ENCODE measurements at regions not wholly inside any gene's neighbourhood (a gene's known extent, or its start where the extent isn't known, plus 50 kb on each side); places are given as distances from the start of the nearest gene placed in this dataset.

DNA sequence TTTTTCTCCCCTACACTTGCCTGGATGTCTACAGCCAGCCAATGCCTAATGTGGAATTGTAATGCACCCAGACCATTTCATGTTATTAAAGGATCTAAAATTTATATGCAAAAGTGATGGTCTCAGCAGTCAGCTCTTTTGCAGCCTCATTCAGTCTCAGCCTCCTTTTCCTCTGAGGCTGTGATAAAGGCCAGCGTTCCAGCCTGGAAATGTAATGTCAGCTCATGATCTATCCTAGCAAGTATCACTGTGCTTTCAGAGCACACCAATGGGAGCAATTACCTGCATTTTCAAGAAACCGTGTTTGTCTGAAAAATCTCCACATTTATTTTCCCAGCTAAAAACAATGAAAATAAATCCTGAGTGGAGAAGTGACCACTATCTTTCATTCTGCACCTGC lies 274.6 kb downstream of the CDH20 start:
- TF ChIP-seq RAD21 (IDR thresholded peaks at IDR 0.05) (no peak), YY1 (IDR thresholded peaks at IDR 0.05) (no peak), RXRA (IDR thresholded peaks at IDR 0.05) (no peak), SP1 (IDR thresholded peaks at IDR 0.05) (no peak), GABPA (IDR thresholded peaks at IDR 0.05 in 1 of 2, conservative IDR thresholded peaks at IDR 0.05 in 1 of 2) (no peak), EGR1 (IDR thresholded peaks at IDR 0.05; ENCODE audit: low read depth in 2 of 2) (no peak), HNF4A (conservative IDR thresholded peaks at IDR 0.05) (no peak)
- TF ChIP-seq, protein P1, sequence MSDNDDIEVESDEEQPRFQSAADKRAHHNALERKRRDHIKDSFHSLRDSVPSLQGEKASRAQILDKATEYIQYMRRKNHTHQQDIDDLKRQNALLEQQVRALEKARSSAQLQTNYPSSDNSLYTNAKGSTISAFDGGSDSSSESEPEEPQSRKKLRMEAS (IDR thresholded peaks at IDR 0.05): no peak
- TF ChIP-seq, protein P2, sequence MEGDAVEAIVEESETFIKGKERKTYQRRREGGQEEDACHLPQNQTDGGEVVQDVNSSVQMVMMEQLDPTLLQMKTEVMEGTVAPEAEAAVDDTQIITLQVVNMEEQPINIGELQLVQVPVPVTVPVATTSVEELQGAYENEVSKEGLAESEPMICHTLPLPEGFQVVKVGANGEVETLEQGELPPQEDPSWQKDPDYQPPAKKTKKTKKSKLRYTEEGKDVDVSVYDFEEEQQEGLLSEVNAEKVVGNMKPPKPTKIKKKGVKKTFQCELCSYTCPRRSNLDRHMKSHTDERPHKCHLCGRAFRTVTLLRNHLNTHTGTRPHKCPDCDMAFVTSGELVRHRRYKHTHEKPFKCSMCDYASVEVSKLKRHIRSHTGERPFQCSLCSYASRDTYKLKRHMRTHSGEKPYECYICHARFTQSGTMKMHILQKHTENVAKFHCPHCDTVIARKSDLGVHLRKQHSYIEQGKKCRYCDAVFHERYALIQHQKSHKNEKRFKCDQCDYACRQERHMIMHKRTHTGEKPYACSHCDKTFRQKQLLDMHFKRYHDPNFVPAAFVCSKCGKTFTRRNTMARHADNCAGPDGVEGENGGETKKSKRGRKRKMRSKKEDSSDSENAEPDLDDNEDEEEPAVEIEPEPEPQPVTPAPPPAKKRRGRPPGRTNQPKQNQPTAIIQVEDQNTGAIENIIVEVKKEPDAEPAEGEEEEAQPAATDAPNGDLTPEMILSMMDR (IDR thresholded peaks at IDR 0.05; ENCODE audit: low read depth, low read length, missing input control): no peak
- TF ChIP-seq, protein P3, sequence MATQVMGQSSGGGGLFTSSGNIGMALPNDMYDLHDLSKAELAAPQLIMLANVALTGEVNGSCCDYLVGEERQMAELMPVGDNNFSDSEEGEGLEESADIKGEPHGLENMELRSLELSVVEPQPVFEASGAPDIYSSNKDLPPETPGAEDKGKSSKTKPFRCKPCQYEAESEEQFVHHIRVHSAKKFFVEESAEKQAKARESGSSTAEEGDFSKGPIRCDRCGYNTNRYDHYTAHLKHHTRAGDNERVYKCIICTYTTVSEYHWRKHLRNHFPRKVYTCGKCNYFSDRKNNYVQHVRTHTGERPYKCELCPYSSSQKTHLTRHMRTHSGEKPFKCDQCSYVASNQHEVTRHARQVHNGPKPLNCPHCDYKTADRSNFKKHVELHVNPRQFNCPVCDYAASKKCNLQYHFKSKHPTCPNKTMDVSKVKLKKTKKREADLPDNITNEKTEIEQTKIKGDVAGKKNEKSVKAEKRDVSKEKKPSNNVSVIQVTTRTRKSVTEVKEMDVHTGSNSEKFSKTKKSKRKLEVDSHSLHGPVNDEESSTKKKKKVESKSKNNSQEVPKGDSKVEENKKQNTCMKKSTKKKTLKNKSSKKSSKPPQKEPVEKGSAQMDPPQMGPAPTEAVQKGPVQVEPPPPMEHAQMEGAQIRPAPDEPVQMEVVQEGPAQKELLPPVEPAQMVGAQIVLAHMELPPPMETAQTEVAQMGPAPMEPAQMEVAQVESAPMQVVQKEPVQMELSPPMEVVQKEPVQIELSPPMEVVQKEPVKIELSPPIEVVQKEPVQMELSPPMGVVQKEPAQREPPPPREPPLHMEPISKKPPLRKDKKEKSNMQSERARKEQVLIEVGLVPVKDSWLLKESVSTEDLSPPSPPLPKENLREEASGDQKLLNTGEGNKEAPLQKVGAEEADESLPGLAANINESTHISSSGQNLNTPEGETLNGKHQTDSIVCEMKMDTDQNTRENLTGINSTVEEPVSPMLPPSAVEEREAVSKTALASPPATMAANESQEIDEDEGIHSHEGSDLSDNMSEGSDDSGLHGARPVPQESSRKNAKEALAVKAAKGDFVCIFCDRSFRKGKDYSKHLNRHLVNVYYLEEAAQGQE (IDR thresholded peaks at IDR 0.05): no peak
- TF ChIP-seq, protein P4, sequence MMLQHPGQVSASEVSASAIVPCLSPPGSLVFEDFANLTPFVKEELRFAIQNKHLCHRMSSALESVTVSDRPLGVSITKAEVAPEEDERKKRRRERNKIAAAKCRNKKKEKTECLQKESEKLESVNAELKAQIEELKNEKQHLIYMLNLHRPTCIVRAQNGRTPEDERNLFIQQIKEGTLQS (IDR thresholded peaks at IDR 0.05): no peak
- TF ChIP-seq, protein P5, sequence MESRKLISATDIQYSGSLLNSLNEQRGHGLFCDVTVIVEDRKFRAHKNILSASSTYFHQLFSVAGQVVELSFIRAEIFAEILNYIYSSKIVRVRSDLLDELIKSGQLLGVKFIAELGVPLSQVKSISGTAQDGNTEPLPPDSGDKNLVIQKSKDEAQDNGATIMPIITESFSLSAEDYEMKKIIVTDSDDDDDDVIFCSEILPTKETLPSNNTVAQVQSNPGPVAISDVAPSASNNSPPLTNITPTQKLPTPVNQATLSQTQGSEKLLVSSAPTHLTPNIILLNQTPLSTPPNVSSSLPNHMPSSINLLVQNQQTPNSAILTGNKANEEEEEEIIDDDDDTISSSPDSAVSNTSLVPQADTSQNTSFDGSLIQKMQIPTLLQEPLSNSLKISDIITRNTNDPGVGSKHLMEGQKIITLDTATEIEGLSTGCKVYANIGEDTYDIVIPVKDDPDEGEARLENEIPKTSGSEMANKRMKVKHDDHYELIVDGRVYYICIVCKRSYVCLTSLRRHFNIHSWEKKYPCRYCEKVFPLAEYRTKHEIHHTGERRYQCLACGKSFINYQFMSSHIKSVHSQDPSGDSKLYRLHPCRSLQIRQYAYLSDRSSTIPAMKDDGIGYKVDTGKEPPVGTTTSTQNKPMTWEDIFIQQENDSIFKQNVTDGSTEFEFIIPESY (IDR thresholded peaks at IDR 0.05): no peak

Measured in liver (tissue), 3 donors.